Inflammatory macrophage (primary cell): ENCODE measurements at regions not wholly inside any gene's neighbourhood (a gene's known extent, or its start where the extent isn't known, plus 50 kb on each side); places are given as distances from the start of the nearest gene placed in this dataset.
"Not testable (repeated sequence)": the region's sequence is repeated elsewhere in the genome, so short reads cannot be mapped to it uniquely, and the experiment has no call there.

Source experiments
- DNase-seq, 2 donors: peaks; one replicate each; pipeline ENCODE4 v3.0.0-alpha.2; 2020 to 2022

GRCh38 chr1:213688655-213689054 is 299.1 kb upstream of the PROX1 start:
- DNase-seq: no peak

DNA sequence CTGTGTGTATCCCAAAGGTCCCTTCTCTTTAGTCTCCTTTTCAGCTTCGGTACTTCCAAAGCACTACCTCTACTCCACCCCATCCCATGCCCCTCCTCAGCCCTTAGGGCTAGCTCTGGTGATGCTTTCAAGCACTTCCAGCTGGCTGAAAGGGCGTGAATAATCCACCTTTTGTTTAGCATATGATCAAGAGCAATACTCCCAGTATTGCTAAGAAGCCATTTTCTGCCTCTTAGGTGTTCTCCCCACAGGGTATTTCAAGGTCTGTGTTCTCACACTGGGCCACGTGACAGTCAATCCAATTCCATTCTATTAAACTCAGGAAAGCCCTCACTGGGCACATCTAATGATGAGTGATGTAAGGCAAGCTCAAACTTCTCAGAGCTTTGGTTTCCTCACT is 298.5 kb upstream of the PROX1 start:
- DNase-seq: no peak

- DNase-seq: no peak
These were observed 297.3 kb upstream of the PROX1 start for GRCh38 chr1:213690341-213690917.

DNA sequence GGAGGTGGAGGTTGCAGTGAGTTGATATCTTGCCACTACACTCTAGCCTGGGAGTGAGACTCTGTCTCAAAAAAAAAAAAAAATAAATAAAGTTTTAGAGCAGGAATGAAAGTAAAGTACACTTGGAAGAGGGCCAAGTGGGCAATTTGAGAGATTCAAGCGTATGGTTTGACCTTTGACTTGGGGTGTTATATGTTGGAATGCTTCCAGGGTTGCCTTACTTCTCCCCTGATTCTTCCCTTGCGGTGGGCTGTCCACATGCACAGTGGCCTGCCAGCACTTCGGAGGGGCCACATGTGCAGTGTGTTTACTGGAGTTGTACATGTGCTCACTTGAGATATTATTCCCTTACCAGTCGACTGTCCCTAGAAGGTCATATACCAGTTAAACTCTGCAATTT is 295.5 kb upstream of the PROX1 start:
- no peak for DNase-seq

GRCh38 chr1:213693864-213694263 is 293.9 kb upstream of the PROX1 start:
- no peak for DNase-seq

- no peak for DNase-seq
These were observed 290.5 kb upstream of the PROX1 start for GRCh38 chr1:213697192-213697802.

- no peak for DNase-seq
These were observed 289.6 kb upstream of the PROX1 start for GRCh38 chr1:213698092-213698702.

- DNase-seq: no peak
These were observed 285.1 kb upstream of the PROX1 start for GRCh38 chr1:213702703-213703102.

- no peak for DNase-seq
These were observed 282.8 kb upstream of the PROX1 start for GRCh38 chr1:213704941-213705340.

- not testable (repeated sequence) for DNase-seq
These were observed 275.8 kb upstream of the PROX1 start for GRCh38 chr1:213711833-213712490.

DNA sequence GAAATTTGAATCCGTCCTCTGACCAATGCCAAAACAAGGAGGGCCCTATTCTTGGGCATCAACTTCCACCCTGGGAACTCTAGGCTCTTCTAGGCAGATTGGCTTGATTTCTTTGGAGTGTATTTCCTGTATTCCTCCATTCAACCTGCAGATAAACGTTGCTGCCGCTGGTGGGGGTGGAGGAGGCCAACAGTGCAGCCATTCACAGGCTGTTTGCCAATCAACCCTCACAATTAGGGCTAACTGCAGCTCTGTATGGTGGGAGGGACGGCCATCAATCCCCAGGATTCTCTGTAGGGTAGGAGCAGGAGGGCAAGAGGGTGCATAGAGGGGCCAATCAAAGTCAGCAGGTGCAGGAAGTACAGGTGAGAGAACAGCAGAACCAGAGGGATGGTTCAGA is 273.1 kb upstream of the PROX1 start:
- DNase-seq: no peak

DNA sequence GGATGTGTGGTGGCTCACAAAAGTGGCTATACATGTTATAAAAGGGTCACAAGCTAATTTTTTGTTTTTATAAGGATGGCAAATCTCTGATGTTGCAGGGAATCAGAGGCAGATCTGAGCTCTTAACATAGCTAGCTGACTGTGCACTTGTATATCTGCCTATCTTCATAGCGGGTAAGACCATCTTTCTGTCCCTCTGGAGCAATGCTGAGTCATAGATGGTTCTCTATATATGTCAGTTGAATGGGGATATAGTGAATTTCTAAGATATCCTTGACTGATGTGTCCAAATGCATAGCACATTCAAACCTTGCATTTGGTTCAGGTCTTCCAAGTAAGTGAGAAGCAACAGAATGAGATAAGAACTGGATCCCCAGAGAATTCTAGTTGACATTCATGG is 272.6 kb upstream of the PROX1 start:
- no peak for DNase-seq

- DNase-seq: no peak
These were observed 268.3 kb upstream of the PROX1 start for GRCh38 chr1:213719462-213719861.

DNA sequence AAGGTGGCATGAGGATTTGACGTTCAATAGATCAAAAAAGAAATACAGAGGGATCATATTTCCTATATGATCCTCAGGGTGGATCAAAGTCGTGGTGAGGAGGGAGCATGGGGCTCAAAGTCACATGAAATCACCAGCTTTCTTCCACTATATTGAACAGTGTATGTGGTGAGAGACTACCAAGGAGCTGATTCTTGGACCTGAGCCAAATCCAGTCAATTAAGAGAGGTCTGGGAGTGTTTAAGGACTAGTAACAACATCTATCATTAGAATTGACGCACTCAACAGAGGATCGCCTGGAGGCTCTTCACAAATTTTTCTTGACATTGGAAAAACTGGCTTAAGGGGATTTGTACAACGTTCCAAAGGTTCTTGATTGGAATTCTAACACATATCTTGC is 267.7 kb upstream of the PROX1 start:
- no peak for DNase-seq

- no peak for DNase-seq
These were observed 264.6 kb upstream of the PROX1 start for GRCh38 chr1:213723187-213723586.

DNA sequence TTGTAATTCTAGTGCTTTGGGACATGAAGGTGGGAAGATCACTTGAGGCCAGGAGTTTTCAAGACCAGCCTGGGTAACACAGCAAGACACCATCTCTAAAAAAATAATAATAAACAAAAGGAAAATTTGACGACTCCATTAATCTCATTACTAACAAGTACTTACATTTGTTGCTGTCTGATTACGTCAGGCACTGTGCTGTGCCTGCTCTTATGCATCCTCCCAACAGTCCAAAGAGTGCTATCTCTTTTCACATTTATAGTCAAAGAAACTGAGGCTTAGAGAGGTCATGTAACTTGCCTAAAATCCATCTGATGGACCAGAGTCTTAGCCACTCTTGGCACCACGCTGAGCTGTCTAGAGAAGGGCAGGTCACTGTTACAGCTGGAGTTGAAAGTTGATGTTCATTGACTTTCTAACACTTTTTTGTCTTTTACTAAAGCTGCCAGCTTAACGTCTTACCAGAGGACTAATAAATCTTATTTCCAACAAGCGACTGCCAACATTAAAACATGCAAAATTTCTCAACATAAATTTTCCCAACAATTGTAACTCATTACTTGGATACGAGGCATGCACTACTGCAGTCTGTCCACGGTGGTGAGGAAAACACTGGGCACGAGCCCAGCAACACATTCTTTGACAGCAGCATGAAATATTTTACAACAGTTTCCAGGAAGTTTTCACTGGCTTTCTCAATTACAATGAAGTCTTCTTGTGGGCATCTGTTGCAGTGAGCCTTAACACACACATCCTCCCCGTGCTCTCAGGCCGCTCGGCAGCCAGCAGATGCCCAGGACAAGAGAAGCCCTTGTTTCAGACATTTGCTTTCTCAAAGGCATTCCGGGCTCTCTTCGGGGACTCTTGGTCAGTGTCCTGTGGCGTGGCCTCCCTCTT is 262.9 kb upstream of the PROX1 start:
- DNase-seq: no peak

- no peak for DNase-seq
These were observed 259.8 kb upstream of the PROX1 start for GRCh38 chr1:213727853-213728592.

- DNase-seq: no peak
These were observed 258.9 kb upstream of the PROX1 start for GRCh38 chr1:213728593-213729536.

GRCh38 chr1:213733705-213734104 is 254.1 kb upstream of the PROX1 start:
- DNase-seq: no peak

GRCh38 chr1:213737398-213738035 is 250.3 kb upstream of the PROX1 start:
- no peak for DNase-seq
